Spleen (tissue), 11 donors: ENCODE measurements at regions not wholly inside any gene's neighbourhood (a gene's known extent, or its start where the extent isn't known, plus 50 kb on each side); places are given as distances from the start of the nearest gene placed in this dataset.

Experiments
- DNase-seq: peaks from one replicate; pipeline ENCODE4 v3.0.0-alpha.2; 2020
- H3K27ac ChIP-seq, 8 donors: fragments of 200-600 bp; sonication (generic) in 7 of 8; 1 replicate in 4 of 8; 2 replicates in 4 of 8; pipeline versions ENCODE4 v1.5.0 to v1.8.0; 2016 to 2021; ENCODE audit warnings: inconsistent platforms in 4 of 8, mild to moderate bottlenecking in 4 of 8, moderate library complexity in 1 of 8
- H3K27me3 ChIP-seq, 7 donors: fragments of 200-600 bp; sonication (generic) in 6 of 7; replicated peaks in 1 of 7; 1 replicate in 4 of 7; 2 replicates in 3 of 7; pipeline versions ENCODE4 v1.5.0 to v1.8.0; 2016 to 2021; ENCODE audit warnings: inconsistent platforms in 3 of 7, mild to moderate bottlenecking in 1 of 7
- H3K36me3 ChIP-seq, 6 donors: fragments of 200-600 bp; sonication (generic) in 5 of 6; 1 replicate in 4 of 6; 2 replicates in 2 of 6; pipeline versions ENCODE4 v1.5.0 to v1.8.0; 2016 to 2021; ENCODE audit warnings: inconsistent platforms in 2 of 6
- H3K4me1 ChIP-seq, 6 donors: fragments of 200-600 bp; sonication (generic) in 5 of 6; 1 replicate in 3 of 6; 2 replicates in 3 of 6; pipeline versions ENCODE4 v1.5.0 to v1.8.0; 2016 to 2021; ENCODE audit warnings: inconsistent platforms in 3 of 6
- H3K4me3 ChIP-seq, 8 donors: fragments of 200-600 bp; sonication (generic) in 7 of 8; 1 replicate in 4 of 8; 2 replicates in 4 of 8; pipeline versions ENCODE4 v1.5.0 to v1.8.0; 2016 to 2021; ENCODE audit warnings: inconsistent platforms in 4 of 8, mild to moderate bottlenecking in 4 of 8, moderate library complexity in 2 of 8
- H3K9me3 ChIP-seq, 8 donors: fragments of 200-600 bp; sonication (generic) in 7 of 8; 1 replicate in 4 of 8; 2 replicates in 4 of 8; pipeline versions ENCODE4 v1.5.0 to v1.8.0; 2016 to 2021; ENCODE audit warnings: inconsistent platforms in 4 of 8
- CTCF ChIP-seq, 11 experiments: fragments of 200-600 bp in 7 of 11; fragments of 450-650 bp in 4 of 11; sonication (generic) in 4 of 11; IDR thresholded peaks in 8 of 11; conservative IDR thresholded peaks in 3 of 11; 1 replicate in 7 of 11; 2 replicates in 4 of 11; pipeline versions ENCODE4 v1.4.0 to v1.8.0; 2016 to 2021; ENCODE audit warnings: antibody characterized with exemption in 11 of 11, inconsistent platforms in 4 of 11, mild to moderate bottlenecking in 1 of 11
- POLR2A ChIP-seq, 3 donors: fragments of 450-650 bp; IDR thresholded peaks; one replicate each; pipeline ENCODE4 v1.5.1; 2017; ENCODE audit warnings: antibody characterized with exemption in 3 of 3, mild to moderate bottlenecking in 1 of 3
- POLR2AphosphoS5 ChIP-seq, 3 donors: sonication (generic); formaldehyde crosslinking; IDR thresholded peaks; one replicate each; pipeline ENCODE4 v1.5.1; 2017; ENCODE audit warnings: antibody characterized with exemption in 3 of 3
- WGBS, 5 donors: extraction: QIAGEN DNeasy Blood & Tissue Kit in 3 of 5; methylation state at CpG; one replicate each; pipeline versions ENCODE4 v1.1.5 to v1.1.7; 2013 to 2018; 5-methylcytosine and 5-hydroxymethylcytosine counted together
- intact Hi-C: fragments of 100-400 bp; cut with DNase I; formaldehyde crosslinking; loops from one replicate; pipeline ENCODE4 v1.15.0; 2023; ENCODE audit warnings: low total_unique reads
- donor health status: healthy with polysubstance abuse.
- donor health status: DM: no; HTN: no; CAD: no; lungs with moderate emphysema.
- donor health status: DM: no; HTN: no; CAD: no.
- donor health status: Bipolar disorder and iron deficiency.
- donor health status: healthy.
- donor health status: DM: no; HTN: no; CAD: no.
- donor health status: DM: yes; HTN: yes; CAD: no.

GRCh38 chr13:107822006-107822405, 393.3 kb downstream of the LIG4 start:
- Histone ChIP-seq H3K36me3 (no peaks in the 10 kb centered on the region), H3K27ac (no peak overlapping the region), H3K9me3 (peaks cover 0 to 3% (median 0%) of the 10 kb centered on the region in 8 donors), H3K27me3 (no peaks in the 10 kb centered on the region), H3K4me3 (no peak overlapping the region), H3K4me1 (no peaks in the 10 kb centered on the region)
- TF ChIP-seq POLR2A (IDR thresholded peaks at IDR 0.05) (no peak), CTCF (IDR thresholded peaks at IDR 0.05 in 8 of 11, conservative IDR thresholded peaks at IDR 0.05 in 3 of 11) (no peak), POLR2AphosphoS5 (IDR thresholded peaks at IDR 0.05) (no peak)
- intact Hi-C loops, result no loop called here
- DNase-seq, result no peak

GRCh38 chr13:107821492-107821891, 393.8 kb downstream of the LIG4 start:
- Histone ChIP-seq H3K27me3 (no peaks in the 10 kb centered on the region), H3K27ac (no peak overlapping the region), H3K4me1 (no peaks in the 10 kb centered on the region), H3K4me3 (no peak overlapping the region), H3K36me3 (no peaks in the 10 kb centered on the region), H3K9me3 (peaks cover 0 to 3% (median 0%) of the 10 kb centered on the region in 8 donors)
- WGBS, 5 donors, result 85 to 92% (median 89%) methylated on average over 2 of the region's 2 CpGs
- intact Hi-C loops, result no loop called here
- TF ChIP-seq POLR2AphosphoS5 (IDR thresholded peaks at IDR 0.05), result no peak
- no peak for TF ChIP-seq POLR2A (IDR thresholded peaks at IDR 0.05)
- TF ChIP-seq CTCF (IDR thresholded peaks at IDR 0.05 in 8 of 11, conservative IDR thresholded peaks at IDR 0.05 in 3 of 11), result no peak
- DNase-seq, result no peak

- DNase-seq, result no peak
- H3K27me3 ChIP-seq, result no peaks in the 10 kb centered on the region
- no peaks in the 10 kb centered on the region for H3K4me1 ChIP-seq
- 71 to 85% (median 77%) methylated on average over 2 of the region's 2 CpGs for WGBS, 5 donors
- intact Hi-C loops, result no loop called here
- no peak overlapping the region for H3K27ac ChIP-seq
- H3K4me3 ChIP-seq, result no peak overlapping the region
- no peaks in the 10 kb centered on the region for H3K36me3 ChIP-seq
- peaks cover 0 to 3% (median 0%) of the 10 kb centered on the region in 8 donors for H3K9me3 ChIP-seq
- no peak for TF ChIP-seq POLR2A (IDR thresholded peaks at IDR 0.05)
- no peak for TF ChIP-seq CTCF (IDR thresholded peaks at IDR 0.05 in 8 of 11, conservative IDR thresholded peaks at IDR 0.05 in 3 of 11)
- no peak for TF ChIP-seq POLR2AphosphoS5 (IDR thresholded peaks at IDR 0.05)
Observed at GRCh38 chr13:107819071-107819470, 396.3 kb downstream of the LIG4 start.

GRCh38 chr13:107817647-107818287, 397.6 kb downstream of the LIG4 start:
- intact Hi-C loops, result no loop called here
- WGBS, 5 donors, result 75 to 83% (median 77%) methylated on average over 6 of the region's 6 CpGs
- Histone ChIP-seq H3K36me3 (no peaks in the 10 kb centered on the region), H3K27me3 (no peaks in the 10 kb centered on the region), H3K4me1 (no peaks in the 10 kb centered on the region), H3K27ac (no peak overlapping the region), H3K9me3 (peaks cover 0 to 3% (median 0%) of the 10 kb centered on the region in 8 donors), H3K4me3 (no peak overlapping the region)
- TF ChIP-seq POLR2A (IDR thresholded peaks at IDR 0.05), result no peak
- TF ChIP-seq CTCF (IDR thresholded peaks at IDR 0.05 in 8 of 11, conservative IDR thresholded peaks at IDR 0.05 in 3 of 11), result no peak
- no peak for TF ChIP-seq POLR2AphosphoS5 (IDR thresholded peaks at IDR 0.05)
- DNase-seq, result no peak
